DOHH2 (cell line): ENCODE measurements at regions not wholly inside any gene's neighbourhood (a gene's known extent, or its start where the extent isn't known, plus 50 kb on each side); places are given as distances from the start of the nearest gene placed in this dataset.

ENCODE experiments used
- CTCF ChIP-seq: fragments of 200-600 bp; sonication (generic); IDR thresholded peaks from one replicate; pipeline ENCODE4 v1.5.1; 2014; ENCODE audit warnings: antibody characterized with exemption, mild to moderate bottlenecking, low read depth, low read length; ENCODE audit not compliant: poor library complexity, severe bottlenecking
- EZH2phosphoT487 ChIP-seq: fragments of 200-600 bp; sonication (generic); IDR thresholded peaks from 2 replicates; pipeline ENCODE4 v1.6.1; 2017; ENCODE audit warnings: borderline replicate concordance, mild to moderate bottlenecking, antibody characterized with exemption, low read length, moderate library complexity, mixed read lengths

- TF ChIP-seq CTCF (no peak), EZH2phosphoT487 (no peak)
These were observed 762.8 kb upstream of the GRAMD2B start for GRCh38 chr5:125660231-125660895.
